Kidney (tissue), 13 donors: ENCODE measurements at regions not wholly inside any gene's neighbourhood (a gene's known extent, or its start where the extent isn't known, plus 50 kb on each side); places are given as distances from the start of the nearest gene placed in this dataset.

Experiments
- DNase-seq, 5 donors: peaks; one replicate each; pipeline ENCODE4 v3.0.0-alpha.2; 2013 to 2020
- FAIRE-seq: peaks from 2 replicates; lab custom pipeline; 2012; peaks lifted over from hg19 to GRCh38; lab: Jason Lieb, UNC
- H3K27ac ChIP-seq, 2 donors: one replicate each; pipeline ENCODE4 v1.7.0; 2013; ENCODE audit warnings: low read depth in 2 of 2, low read length in 2 of 2, inconsistent platforms in 1 of 2
- H3K27me3 ChIP-seq: one replicate; pipeline ENCODE4 v1.7.1; 2013; ENCODE audit warnings: low read length, inconsistent platforms; ENCODE audit not compliant: control insufficient read depth, insufficient read depth
- H3K36me3 ChIP-seq, 3 donors: one replicate each; pipeline versions ENCODE4 v1.7.0 to v1.7.1; 2013; ENCODE audit warnings: low read length in 3 of 3, control low read depth in 1 of 3, inconsistent platforms in 1 of 3; ENCODE audit not compliant: insufficient read depth in 3 of 3, control insufficient read depth in 2 of 3
- H3K4me1 ChIP-seq, 3 donors: one replicate each; pipeline versions ENCODE4 v1.7.0 to v1.7.1; 2013; ENCODE audit warnings: low read length in 3 of 3, inconsistent platforms in 1 of 3, low read depth in 1 of 3; ENCODE audit not compliant: control insufficient read depth in 2 of 3, insufficient read depth in 2 of 3
- H3K4me3 ChIP-seq, 3 donors: one replicate each; pipeline versions ENCODE4 v1.7.0 to v1.8.1; 2013; ENCODE audit warnings: low read length in 3 of 3, control low read depth in 1 of 3, inconsistent platforms in 1 of 3
- H3K9ac ChIP-seq, 3 donors: one replicate each; pipeline versions ENCODE4 v1.7.0 to v1.7.1; 2013; ENCODE audit warnings: low read length in 3 of 3, control low read depth in 1 of 3, inconsistent platforms in 1 of 3
- H3K9me3 ChIP-seq, 3 donors: one replicate each; pipeline versions ENCODE4 v1.7.0 to v1.7.1; 2013; ENCODE audit warnings: low read length in 3 of 3, control low read depth in 1 of 3, inconsistent platforms in 1 of 3; ENCODE audit not compliant: control insufficient read depth in 2 of 3, insufficient read depth in 1 of 3
- intact Hi-C: fragments of 100-400 bp; cut with DNase I; formaldehyde crosslinking; loops from one replicate; pipeline ENCODE4 v1.11.1; 2022
- TF ChIP-seq, protein P1 (sequence below): IDR thresholded peaks from 3 replicates; pipeline ENCODE4 v1.5.1; 2012; ENCODE audit warnings: mild to moderate bottlenecking, moderate library complexity, borderline replicate concordance; ENCODE audit not compliant: insufficient read depth; ENCODE audit errors: extremely low read depth
- donor health status: control.
- donor health status: control.
- donor health status: control.
- donor health status: control.
- donor health status: control.
- donor health status: DM: yes; HTN: yes; CAD: no.
- donor health status: Normal renal cell carcinoma (clear cell type).

DNA sequence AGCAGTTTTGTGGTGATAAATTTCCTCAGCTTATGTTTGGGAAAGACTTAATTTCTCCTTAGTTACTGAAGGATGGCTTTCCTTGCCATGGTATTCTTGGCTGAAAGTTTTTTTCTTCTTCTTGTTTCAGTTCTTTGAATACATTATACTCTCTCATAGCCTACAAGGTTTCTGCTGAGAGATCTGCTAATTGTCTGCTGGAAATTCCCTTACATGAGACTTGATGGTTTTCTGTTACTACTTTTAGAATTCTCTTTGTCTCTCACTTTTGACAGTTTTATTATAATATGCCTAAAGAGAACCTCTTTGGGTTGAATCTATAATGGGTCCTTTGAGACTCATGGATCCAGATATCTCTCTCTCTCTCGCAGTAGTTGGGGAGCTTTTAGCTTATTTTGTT is 693.6 kb downstream of the PRELID2 start:
- intact Hi-C loops, result no loop called here
- FAIRE-seq (no peak), DNase-seq (no peak)
- Histone ChIP-seq H3K27ac (no peak overlapping the region), H3K4me1 (no peaks in the 10 kb centered on the region), H3K27me3 (no peaks in the 10 kb centered on the region), H3K4me3 (no peak overlapping the region), H3K9me3 (no peaks in the 10 kb centered on the region), H3K36me3 (no peaks in the 10 kb centered on the region), H3K9ac (no peak overlapping the region)
- TF ChIP-seq, protein P1, sequence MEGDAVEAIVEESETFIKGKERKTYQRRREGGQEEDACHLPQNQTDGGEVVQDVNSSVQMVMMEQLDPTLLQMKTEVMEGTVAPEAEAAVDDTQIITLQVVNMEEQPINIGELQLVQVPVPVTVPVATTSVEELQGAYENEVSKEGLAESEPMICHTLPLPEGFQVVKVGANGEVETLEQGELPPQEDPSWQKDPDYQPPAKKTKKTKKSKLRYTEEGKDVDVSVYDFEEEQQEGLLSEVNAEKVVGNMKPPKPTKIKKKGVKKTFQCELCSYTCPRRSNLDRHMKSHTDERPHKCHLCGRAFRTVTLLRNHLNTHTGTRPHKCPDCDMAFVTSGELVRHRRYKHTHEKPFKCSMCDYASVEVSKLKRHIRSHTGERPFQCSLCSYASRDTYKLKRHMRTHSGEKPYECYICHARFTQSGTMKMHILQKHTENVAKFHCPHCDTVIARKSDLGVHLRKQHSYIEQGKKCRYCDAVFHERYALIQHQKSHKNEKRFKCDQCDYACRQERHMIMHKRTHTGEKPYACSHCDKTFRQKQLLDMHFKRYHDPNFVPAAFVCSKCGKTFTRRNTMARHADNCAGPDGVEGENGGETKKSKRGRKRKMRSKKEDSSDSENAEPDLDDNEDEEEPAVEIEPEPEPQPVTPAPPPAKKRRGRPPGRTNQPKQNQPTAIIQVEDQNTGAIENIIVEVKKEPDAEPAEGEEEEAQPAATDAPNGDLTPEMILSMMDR, result no peak

DNA sequence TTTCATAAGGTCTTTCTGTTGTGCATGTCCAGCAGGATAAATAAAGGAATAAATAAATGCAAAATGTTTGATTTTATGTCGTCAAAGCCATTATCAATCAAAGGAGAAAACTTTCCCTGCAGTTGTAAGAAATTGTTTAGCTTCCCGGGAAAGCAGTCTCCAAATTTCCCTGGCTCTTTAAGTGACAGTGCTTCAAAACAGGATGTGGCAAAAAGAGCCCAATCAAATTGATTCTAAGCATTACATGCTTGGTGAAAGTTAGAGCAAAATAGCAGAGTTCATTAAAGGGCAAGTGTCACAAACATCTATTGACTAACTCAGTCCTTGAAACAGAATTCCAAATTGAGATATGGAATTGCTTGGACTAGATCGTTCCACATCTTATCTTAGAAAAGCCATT is 704.1 kb downstream of the PRELID2 start:
- DNase-seq (no peak), FAIRE-seq (no peak)
- Histone ChIP-seq H3K9ac (no peak overlapping the region), H3K4me1 (no peaks in the 10 kb centered on the region), H3K4me3 (no peak overlapping the region), H3K27ac (no peak overlapping the region), H3K36me3 (no peaks in the 10 kb centered on the region), H3K27me3 (no peaks in the 10 kb centered on the region), H3K9me3 (no peaks in the 10 kb centered on the region)
- TF ChIP-seq, protein P1, result no peak
- intact Hi-C loops, result no loop called here

DNA sequence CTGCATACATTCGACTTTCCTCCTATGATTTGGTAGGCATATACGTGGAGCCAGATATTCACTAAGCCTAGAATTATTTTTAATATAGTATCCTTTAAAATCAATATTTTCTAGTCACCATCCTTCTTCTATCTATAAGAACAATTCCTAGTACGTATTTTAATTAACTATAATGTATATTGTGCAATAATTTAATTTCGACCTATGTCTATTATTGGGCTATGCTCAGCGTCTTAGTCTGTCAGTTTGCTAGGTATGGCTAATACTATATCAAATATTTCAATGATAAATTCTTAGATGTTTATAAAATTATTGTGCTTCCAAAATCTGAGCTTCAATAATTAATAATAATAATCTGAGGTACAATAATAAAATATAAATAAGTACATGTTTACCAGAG is 705.3 kb downstream of the PRELID2 start:
- intact Hi-C loops, result no loop called here
- FAIRE-seq (no peak), DNase-seq (no peak)
- H3K9me3 ChIP-seq, result no peaks in the 10 kb centered on the region
- no peak overlapping the region for H3K27ac ChIP-seq
- H3K4me1 ChIP-seq, result no peaks in the 10 kb centered on the region
- TF ChIP-seq, protein P1, result no peak
- no peaks in the 10 kb centered on the region for H3K36me3 ChIP-seq
- H3K4me3 ChIP-seq, result no peak overlapping the region
- no peaks in the 10 kb centered on the region for H3K27me3 ChIP-seq
- no peak overlapping the region for H3K9ac ChIP-seq

DNA sequence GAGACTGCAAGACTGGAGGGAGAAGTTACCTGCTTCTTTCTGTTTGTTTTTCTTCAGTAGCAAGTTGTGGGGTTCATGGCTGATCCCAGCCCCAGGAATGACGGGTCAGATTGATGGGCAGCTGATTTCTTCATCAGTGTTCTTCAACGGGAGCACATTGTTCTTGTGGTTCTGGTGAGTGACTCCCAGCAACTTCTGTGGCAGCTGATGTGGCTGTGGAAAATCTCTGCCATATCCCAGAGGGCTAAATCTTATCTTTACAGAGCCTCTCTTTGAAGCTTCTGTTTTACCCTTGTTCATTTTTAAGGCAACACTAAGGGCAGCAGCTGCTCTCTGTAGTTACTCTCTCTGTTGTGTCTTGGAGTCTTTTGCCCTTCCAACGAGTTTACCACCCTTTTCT is 710.3 kb downstream of the PRELID2 start:
- Histone ChIP-seq H3K4me3 (no peak overlapping the region), H3K9ac (no peak overlapping the region), H3K36me3 (no peaks in the 10 kb centered on the region), H3K27ac (no peak overlapping the region), H3K9me3 (no peaks in the 10 kb centered on the region), H3K27me3 (no peaks in the 10 kb centered on the region), H3K4me1 (no peaks in the 10 kb centered on the region)
- TF ChIP-seq, protein P1, result no peak
- no peak for FAIRE-seq
- no peak for DNase-seq
- intact Hi-C loops, result no loop called here
